ENCODE measurements at regions not wholly inside any gene's neighbourhood (a gene's known extent, or its start where the extent isn't known, plus 50 kb on each side); places are given as distances from the start of the nearest gene placed in this dataset.

DNA sequence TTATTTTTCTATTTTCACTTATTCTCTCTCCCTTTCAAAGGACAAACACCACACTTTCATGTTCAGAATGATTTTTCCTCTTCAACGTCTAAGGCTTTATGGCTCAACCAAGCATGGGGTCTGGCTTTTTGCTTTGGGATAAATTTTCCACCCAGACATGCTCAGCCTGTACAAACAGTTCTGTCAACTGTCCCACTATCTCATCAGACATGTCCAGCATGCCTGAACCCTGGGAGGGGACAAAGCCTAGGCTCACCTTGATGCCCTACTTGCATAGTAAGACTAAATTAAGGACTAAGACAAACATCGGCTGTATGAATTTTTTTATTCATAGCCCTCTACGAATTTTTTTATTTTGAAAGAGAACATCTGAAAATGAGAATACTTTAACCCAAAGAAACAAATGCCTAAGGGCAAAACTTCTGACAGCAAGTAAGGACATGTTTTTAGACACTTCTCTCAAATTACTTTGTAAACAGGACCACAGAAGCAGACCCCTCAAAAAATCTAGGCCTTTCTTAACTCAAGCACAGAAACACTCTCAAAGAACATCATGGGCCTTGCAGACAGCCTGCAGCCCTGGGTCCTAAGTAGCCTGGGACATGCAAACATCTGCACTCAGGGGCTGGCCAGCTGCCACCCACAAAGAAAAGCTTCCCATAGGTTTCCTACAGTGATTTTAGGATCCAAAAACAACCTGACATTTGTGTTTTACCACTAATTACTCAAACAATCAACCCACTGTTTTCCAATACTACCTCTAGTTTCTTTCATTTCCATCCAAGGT lies 72.3 kb upstream of the PALMD start:
- DNase-seq (ENCODE audit: low spot score): no peak

DNA sequence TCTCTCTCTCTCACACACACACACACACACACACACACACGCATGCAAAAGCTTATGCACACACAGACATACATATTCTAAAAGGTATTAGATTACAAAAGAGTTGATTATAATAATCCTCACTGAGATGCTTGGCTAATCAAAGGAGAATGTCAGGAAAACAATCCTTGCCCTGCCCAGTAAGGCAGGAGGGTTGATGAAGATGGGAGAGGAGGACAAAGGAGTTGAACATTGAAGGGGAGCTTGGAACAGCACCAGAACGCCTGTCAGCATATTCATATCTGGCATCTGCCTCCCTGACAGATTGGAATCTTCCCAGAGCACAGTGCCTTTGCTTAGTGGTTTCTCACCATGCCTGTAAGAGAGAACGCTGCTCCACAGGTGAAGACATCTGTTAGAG lies 68.6 kb upstream of the PALMD start:
- no peak for DNase-seq (ENCODE audit: low spot score)

DNA sequence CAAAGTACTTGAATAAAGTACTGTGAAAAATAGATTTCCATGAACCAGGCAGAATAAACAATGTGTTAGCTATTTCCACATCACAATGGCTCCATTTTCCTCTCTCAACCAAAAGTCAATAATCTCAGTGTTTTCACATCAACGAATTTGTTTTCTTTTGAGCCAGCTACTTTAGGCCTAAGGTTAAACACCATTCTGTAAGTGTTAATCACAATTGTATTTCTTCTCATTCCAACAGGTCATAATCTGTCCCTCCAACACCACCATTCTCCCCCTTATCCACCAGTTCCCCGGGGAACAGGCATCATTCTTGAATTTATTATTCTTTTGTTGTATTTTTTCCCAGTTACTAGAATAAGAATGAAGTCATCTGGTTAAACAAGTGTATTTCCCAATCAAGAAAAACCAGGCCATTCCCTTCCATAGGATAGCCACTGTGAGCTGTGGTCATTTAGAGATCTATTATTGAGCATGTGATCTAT lies 66.2 kb upstream of the PALMD start:
- DNase-seq (ENCODE audit: low spot score): no peak

DNA sequence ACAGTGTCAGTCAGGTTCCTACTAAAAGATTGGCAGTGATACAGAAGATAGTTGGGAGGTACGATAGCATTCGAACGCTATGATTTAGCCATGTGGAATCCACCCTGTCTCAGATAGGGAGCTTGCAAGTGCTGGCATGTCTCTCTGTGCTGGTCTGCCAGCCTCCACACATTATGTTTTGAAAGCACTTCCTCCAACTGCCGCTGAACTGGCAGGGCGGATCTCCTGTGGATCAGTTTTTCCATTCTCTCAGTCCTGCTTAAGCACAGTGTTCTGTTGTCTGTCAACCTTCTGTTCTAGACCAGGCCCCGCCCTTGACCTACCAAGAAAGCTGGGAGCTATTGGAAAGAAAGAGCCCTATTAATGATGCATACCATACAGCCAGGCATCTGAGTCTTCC lies 65.5 kb upstream of the PALMD start:
- DNase-seq (ENCODE audit: low spot score): no peak

DNA sequence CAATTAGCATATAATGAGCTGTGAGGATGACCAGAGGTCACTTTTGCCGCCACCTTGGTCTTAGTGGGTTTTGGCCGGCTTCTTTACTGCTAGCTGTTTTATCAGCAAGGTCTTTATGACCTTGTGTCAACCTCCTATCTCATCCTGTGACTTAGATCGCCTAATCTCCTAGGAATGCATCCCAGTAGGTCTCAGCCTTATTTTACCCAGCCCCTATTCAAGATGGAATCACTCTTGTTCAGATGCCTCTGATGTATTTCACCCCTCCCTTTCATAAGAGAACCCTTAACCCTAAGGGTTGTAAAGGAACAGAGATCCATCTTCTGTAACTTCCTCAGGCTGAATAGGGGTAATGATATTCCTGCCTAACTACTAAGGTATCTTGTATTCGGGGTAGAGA lies 58.9 kb upstream of the PALMD start:
- DNase-seq (ENCODE audit: low spot score): no peak

DNA sequence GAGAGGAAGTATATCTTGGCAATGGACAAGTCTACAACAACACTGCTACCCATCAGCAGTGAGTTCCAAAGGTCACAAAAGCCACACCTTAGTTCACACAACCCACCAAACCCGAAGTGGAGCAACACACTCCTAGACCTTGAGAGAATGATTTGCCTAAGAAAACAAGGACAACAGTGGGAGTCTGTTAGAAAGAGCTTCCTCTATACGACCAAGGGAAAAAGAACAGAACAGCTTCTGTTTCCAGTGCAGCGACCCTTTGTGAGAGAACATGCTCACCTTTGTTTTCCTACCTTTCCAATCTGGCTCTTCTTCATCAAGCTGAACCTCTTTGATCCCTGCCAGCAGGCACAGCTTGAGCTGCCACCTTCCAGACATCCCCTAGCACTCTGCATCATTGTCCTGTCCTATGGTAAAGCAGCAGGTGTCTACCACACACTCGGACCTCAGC lies 56.7 kb upstream of the PALMD start:
- DNase-seq (ENCODE audit: low spot score): no peak

DNA sequence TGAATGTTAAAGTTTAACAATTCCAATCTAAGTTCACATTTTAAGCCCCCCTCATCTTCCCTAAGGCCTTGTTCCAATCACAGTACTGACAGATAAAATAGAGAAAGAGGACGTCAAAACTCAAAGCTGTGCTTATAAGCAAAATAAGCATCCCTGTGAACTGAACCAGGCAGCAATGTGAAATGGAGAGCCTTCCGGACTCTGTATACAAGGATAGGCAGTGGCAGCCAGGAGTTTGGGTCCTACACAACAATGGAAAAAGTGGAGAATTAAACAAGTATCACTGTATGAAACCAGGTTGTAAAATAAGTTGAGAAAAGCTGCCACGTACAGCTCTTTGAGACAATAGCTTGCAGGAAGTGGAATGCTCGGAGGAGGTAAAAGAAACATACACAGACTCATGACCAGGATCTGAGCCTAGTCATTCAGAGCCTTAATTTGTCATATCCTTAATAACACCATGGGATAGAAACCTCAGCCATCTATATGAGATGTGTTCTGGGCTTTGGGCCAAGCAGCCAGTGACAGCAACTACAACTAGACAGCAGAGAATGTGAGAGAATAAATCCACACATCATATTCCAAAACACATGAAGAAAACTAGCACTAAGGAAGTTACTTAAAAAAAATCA lies 55.2 kb upstream of the PALMD start:
- DNase-seq (ENCODE audit: low spot score): peak; percentile 64

DNA sequence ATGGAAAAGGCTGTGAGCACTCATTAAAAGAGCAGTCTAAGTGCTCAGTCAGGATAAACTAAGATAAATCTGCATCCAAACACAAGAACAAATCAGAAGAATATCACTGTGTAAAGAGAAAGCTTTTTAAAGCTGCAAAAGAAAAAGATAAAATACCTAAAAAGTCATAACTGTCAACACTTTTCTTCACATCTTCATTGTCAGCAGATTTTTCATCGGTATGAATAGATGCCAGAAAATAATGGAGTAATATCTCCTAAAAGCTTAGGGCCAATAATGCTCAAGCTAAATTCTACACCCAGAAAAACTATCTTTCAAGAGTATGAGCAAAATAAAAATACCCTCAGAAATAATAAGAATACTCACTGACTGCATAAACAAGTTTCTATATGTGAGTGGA lies 54.0 kb upstream of the PALMD start:
- no peak for DNase-seq (ENCODE audit: low spot score)

DNA sequence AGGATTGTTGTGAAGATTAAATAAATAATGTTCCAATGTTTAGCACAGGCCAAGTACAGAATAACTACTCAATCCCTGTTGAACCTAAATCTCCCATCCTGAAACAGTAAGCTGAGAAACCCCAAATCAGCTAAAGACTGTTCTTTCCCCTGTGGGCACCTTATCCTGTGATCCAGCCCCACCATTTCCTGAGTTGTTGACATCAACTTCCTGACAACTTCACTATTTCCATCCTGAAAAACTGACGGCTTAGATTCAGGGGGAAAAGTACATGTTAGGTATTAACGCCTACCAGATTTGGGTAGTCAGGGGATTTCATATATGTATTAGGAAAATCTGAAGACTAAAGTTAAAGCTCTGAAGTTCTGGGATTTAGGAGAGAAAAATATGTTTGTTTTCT lies 51.7 kb upstream of the PALMD start:
- DNase-seq (ENCODE audit: low spot score): no peak

DNA sequence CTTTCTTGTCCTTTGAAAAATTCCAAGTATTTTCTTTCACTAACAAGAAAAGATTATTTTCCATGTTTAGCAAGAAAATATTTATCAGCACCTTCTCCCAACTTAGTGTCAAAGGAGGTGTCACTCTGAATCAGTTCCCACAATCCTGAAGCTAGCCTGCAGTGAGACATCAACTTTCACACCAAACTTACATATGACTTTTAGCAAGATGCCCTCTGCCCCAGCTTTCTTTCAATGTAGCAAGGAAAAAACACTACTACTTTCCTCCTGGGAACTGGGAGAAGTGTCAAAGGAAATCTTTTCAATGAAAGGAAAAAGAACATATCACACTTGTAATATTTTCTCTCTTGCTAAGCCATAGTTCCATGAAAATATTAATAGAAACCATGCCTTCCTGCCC lies 50.9 kb upstream of the PALMD start:
- no peak for DNase-seq (ENCODE audit: low spot score)

DNA sequence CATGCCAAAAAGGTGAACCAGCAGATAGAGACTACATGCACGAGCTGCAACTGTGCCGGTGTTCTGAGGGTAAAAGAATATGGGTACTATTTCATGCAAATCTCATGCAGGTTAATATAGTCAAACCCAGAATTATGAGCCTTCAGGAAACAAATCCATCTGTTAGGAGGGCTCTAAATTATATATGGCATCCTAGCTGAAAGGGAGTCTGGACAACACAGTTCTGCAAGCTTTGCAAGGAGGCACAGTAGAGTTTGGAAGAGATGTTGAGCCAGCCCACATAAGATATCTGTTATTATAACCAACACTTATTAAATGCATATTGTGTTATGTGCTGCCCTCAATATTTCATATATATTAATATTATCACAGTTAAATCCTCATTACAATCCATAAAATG lies 50.5 kb upstream of the PALMD start:
- DNase-seq (ENCODE audit: low spot score): no peak

All from RKO (cell line).